ENCODE measurements at regions not wholly inside any gene's neighbourhood (a gene's known extent, or its start where the extent isn't known, plus 50 kb on each side); places are given as distances from the start of the nearest gene placed in this dataset.

- peaks cover 24% of the 10 kb centered on the region for H3K4me1 ChIP-seq
- no peaks in the 10 kb centered on the region for H3K36me3 ChIP-seq
- no peak overlapping the region for H3K27ac ChIP-seq
- no peaks in the 10 kb centered on the region for H3K27me3 ChIP-seq
- DNase-seq (no peak), ATAC-seq (no peak)
- no peaks in the 10 kb centered on the region for H3K9me3 ChIP-seq
- intact Hi-C loops (cut with DNase I): no loop called here
- H3K4me3 ChIP-seq: no peak overlapping the region
- TF ChIP-seq CTCF (IDR thresholded peaks at IDR 0.05): no peak
These were observed 74.2 kb upstream of the MED9 start for GRCh38 chr17:17402558-17402957.

- peaks cover 24% of the 10 kb centered on the region for H3K4me1 ChIP-seq
- TF ChIP-seq CTCF (IDR thresholded peaks at IDR 0.05): no peak
These were observed 73.7 kb upstream of the MED9 start for GRCh38 chr17:17403065-17403464.

GRCh38 chr17:17403899-17404576, 72.8 kb upstream of the MED9 start:
- DNase-seq (peak; percentile 51), ATAC-seq (peak; percentile 21)
- peaks cover 22% of the 10 kb centered on the region for H3K4me1 ChIP-seq
- intact Hi-C loops (cut with DNase I): no loop called here
- no peak overlapping the region for H3K4me3 ChIP-seq
- H3K27ac ChIP-seq: peak overlapping the region; percentile 36
- H3K9me3 ChIP-seq: no peaks in the 10 kb centered on the region
- TF ChIP-seq CTCF (IDR thresholded peaks at IDR 0.05): no peak
- H3K36me3 ChIP-seq: no peaks in the 10 kb centered on the region
- H3K27me3 ChIP-seq: no peaks in the 10 kb centered on the region

More at GRCh38 chr17:17403065-17403464, 73.7 kb upstream of the MED9 start:
- intact Hi-C loops (cut with DNase I): no loop called here
- ATAC-seq (no peak), DNase-seq (no peak)
- Histone ChIP-seq H3K4me3 (no peak overlapping the region), H3K27ac (no peak overlapping the region), H3K27me3 (no peaks in the 10 kb centered on the region), H3K9me3 (no peaks in the 10 kb centered on the region), H3K36me3 (no peaks in the 10 kb centered on the region)

GRCh38 chr17:17405673-17406072, 71.1 kb upstream of the MED9 start:
- DNase-seq: peak; percentile 30
- Histone ChIP-seq H3K27ac (no peak overlapping the region), H3K27me3 (no peaks in the 10 kb centered on the region), H3K4me3 (no peak overlapping the region), H3K36me3 (no peaks in the 10 kb centered on the region), H3K9me3 (no peaks in the 10 kb centered on the region), H3K4me1 (peaks cover 16% of the 10 kb centered on the region)
- TF ChIP-seq CTCF (IDR thresholded peaks at IDR 0.05): no peak
- intact Hi-C loops (cut with DNase I): no loop called here
- no peak for ATAC-seq

GRCh38 chr17:17406225-17406624, 70.6 kb upstream of the MED9 start:
- peak; percentile 7 for ATAC-seq
- intact Hi-C loops (cut with DNase I): no loop called here

More at GRCh38 chr17:17406225-17406624, 70.6 kb upstream of the MED9 start:
- Histone ChIP-seq H3K27me3 (no peaks in the 10 kb centered on the region), H3K36me3 (no peaks in the 10 kb centered on the region), H3K4me3 (no peak overlapping the region), H3K4me1 (peaks cover 16% of the 10 kb centered on the region), H3K27ac (no peak overlapping the region), H3K9me3 (no peaks in the 10 kb centered on the region)
- DNase-seq: peak; percentile 65
- no peak for TF ChIP-seq CTCF (IDR thresholded peaks at IDR 0.05)

Data from upper lobe of right lung (tissue), 1 donor.